Stimulated activated memory B cell treated with anti-CD40 and anti-IgM and Interleukin-4, amounts not matched to agents 10 μg/mL and 1 μg/mL and 100 μg/mL, for 72 hours (primary cell): ENCODE measurements at regions not wholly inside any gene's neighbourhood (a gene's known extent, or its start where the extent isn't known, plus 50 kb on each side); places are given as distances from the start of the nearest gene placed in this dataset.
A peak's percentile ranks its signal among the peaks of the same experiment; 100 is the strongest.

Experiments
- ATAC-seq: fragments of 150-1000 bp; cut with Tn5 transposase; 2 replicates; pipeline ENCODE4 v1.10.0; 2021
- H3K27ac Mint-ChIP-seq: one replicate; pipeline ENCODE4 v1.8.0; 2022; ENCODE audit warnings: mild to moderate bottlenecking, mixed read lengths
- H3K27me3 Mint-ChIP-seq: one replicate; pipeline ENCODE4 v1.8.0; 2022; ENCODE audit warnings: mixed read lengths
- H3K36me3 Mint-ChIP-seq: one replicate; pipeline ENCODE4 v1.8.0; 2022; ENCODE audit warnings: mixed read lengths
- H3K4me1 Mint-ChIP-seq: one replicate; pipeline ENCODE4 v1.8.0; 2022; ENCODE audit warnings: mixed read lengths
- H3K4me3 Mint-ChIP-seq: one replicate; pipeline ENCODE4 v1.8.0; 2022; ENCODE audit warnings: mild to moderate bottlenecking, moderate library complexity, mixed read lengths
- H3K9me3 Mint-ChIP-seq: one replicate; pipeline ENCODE4 v1.8.0; 2022; ENCODE audit warnings: mixed read lengths

DNA sequence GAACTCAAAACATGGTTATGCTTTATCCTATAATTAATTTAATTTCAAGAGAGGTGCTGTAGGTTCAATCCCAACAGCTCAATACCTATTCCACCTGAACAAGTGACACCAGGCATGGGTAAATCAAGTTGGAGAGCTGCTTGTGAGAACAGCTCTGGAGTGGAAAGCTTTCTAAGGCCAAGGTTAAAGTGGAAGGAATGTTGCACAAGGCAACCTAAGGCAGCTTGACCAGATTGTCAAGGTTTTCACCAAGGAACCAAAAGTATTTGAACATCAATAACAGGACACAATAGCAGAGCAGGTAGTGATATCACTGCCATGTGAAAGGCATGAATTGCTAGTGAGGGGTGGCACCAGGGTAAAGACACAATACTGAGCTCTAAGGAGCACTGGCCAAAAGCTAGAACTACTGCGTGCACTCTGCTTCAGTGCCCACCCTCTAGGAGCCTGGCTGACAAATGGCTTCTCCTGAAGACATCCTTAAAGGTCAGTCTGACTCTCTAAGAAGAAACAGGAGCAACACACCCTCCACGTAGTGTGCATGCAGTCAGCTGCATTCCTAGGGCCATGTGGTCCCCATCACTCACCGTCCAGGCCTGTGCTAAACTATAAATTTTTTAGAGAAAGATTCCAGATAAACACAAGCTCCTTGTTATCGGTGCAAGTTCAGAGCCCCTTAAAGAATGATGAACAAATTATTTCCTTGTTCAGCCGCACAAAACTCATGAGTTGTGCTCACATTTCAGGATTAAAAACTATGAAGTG, 677.7 kb upstream of the KLF4 start:
- H3K27ac Mint-ChIP-seq, result no peak overlapping the region
- ATAC-seq, result no peak

GRCh38 chr9:108166519-108166918, 677.0 kb upstream of the KLF4 start:
- no peak overlapping the region for H3K4me3 Mint-ChIP-seq
- H3K27ac Mint-ChIP-seq, result no peak overlapping the region
- H3K9me3 Mint-ChIP-seq, result peaks cover 5% of the 10 kb centered on the region

More for the DNA sequence above, 677.7 kb upstream of the KLF4 start:
- Mint-ChIP-seq H3K27me3 (peaks cover 13% of the 10 kb centered on the region), H3K9me3 (peaks cover 5% of the 10 kb centered on the region), H3K36me3 (no peaks in the 10 kb centered on the region), H3K4me1 (no peaks in the 10 kb centered on the region), H3K4me3 (no peak overlapping the region)

DNA sequence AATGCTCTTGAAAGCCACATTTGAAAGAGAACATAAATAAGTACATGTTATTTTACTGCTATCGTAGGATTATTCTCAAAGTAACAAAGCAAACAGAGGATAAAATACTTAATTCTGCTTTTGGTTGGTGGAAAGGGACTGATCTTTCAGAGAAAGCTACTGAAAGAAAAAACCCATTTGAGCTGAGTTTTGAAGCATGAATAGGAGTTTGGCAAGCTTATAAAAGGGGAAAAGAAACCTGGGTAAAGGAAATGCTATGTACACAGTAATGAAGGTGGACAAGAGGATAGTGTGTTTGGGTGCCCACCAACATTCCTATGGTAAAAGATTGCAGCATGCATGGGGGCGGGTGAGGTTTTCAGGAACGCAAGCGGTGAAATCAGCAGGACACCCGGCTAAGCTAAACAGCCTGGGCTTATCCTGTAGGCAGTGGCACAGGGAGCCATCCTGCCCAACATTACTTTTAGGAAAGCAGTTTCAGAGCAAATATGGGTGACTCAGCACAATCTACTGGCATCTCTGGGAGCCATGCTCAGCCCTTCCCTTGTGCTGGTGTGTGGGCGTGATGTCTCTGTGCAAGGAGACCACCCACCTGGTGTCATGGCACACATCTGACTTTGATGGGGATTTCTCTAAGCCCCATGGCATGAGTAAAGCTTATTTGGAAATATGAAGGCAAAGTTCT, 673.9 kb upstream of the KLF4 start:
- Mint-ChIP-seq H3K27ac (no peak overlapping the region), H3K4me3 (no peak overlapping the region), H3K4me1 (no peaks in the 10 kb centered on the region), H3K36me3 (no peaks in the 10 kb centered on the region), H3K27me3 (peaks cover 22% of the 10 kb centered on the region), H3K9me3 (peaks cover 2% of the 10 kb centered on the region)
- ATAC-seq, result no peak

More at GRCh38 chr9:108166519-108166918, 677.0 kb upstream of the KLF4 start:
- ATAC-seq, result no peak
- Mint-ChIP-seq H3K36me3 (no peaks in the 10 kb centered on the region), H3K4me1 (no peaks in the 10 kb centered on the region), H3K27me3 (peaks cover 13% of the 10 kb centered on the region)

DNA sequence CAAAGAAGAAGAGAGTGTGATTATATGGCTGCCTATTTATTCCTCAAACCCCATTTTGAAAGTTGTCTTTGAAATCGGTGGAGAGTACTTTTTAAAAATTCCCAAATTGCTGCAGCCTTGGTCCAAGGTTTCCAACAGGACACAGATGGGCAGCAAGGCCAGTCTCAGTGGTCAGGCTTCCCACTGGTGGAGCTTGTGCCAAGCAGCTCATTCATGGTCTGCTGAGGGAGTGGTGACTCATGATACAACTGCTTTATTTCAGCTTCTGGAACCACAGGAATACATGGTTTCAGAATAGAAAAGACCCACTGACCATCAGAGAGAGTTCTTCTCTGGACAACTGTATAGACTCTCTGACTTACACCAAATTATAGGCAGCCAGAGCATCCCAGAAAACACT, 673.1 kb upstream of the KLF4 start:
- Mint-ChIP-seq H3K4me1 (no peaks in the 10 kb centered on the region), H3K4me3 (no peak overlapping the region), H3K27ac (no peak overlapping the region), H3K27me3 (peaks cover 22% of the 10 kb centered on the region), H3K36me3 (no peaks in the 10 kb centered on the region), H3K9me3 (peaks cover 2% of the 10 kb centered on the region)
- no peak for ATAC-seq

DNA sequence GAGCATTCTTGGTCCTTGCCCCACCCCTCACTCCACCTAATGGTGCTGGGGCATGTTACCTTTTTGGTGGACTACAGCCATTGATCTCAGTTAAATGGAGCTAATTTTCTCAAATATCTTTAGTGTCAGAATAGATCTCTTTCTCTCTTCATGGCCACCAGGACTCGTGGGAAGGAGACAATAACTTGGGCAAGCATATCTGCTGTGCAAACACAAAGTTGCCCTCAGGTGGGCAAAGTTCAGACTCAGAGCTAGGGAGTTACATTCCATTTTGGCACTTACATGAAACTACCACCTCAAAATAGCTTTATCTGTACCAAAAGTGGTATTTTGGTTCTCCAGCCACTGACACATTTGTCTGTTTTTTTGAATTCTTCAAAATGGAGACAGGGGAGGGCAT, 671.9 kb upstream of the KLF4 start:
- no peaks in the 10 kb centered on the region for H3K36me3 Mint-ChIP-seq
- no peak overlapping the region for H3K27ac Mint-ChIP-seq
- H3K9me3 Mint-ChIP-seq, result peaks cover 2% of the 10 kb centered on the region
- ATAC-seq, result no peak
- no peaks in the 10 kb centered on the region for H3K4me1 Mint-ChIP-seq
- H3K4me3 Mint-ChIP-seq, result no peak overlapping the region
- peaks cover 21% of the 10 kb centered on the region for H3K27me3 Mint-ChIP-seq

GRCh38 chr9:108160706-108161355, 671.3 kb upstream of the KLF4 start:
- H3K4me3 Mint-ChIP-seq, result no peak overlapping the region
- H3K4me1 Mint-ChIP-seq, result no peaks in the 10 kb centered on the region
- peak; percentile 24 for ATAC-seq
- no peak overlapping the region for H3K27ac Mint-ChIP-seq
- H3K9me3 Mint-ChIP-seq, result peaks cover 2% of the 10 kb centered on the region
- H3K27me3 Mint-ChIP-seq, result peaks cover 14% of the 10 kb centered on the region
- H3K36me3 Mint-ChIP-seq, result no peaks in the 10 kb centered on the region

DNA sequence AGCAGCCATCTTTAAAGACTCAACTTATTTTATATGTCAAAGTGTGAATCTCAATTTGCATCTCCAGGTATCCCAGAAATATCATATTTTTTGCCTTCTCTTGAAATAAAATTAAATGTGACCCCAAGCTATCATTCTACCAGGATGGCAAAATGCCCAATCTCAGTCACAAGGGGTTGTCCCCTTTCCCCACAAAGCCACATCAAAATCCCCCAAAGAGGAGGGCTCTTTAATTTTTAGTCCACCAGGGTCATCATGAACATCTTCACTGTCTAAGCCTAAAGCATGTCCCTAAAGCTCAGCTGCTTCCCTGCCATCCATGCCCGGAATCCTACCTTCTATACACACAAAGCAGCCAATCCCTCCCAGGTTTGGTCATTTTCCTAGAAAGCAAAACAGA, 670.5 kb upstream of the KLF4 start:
- Mint-ChIP-seq H3K4me1 (no peaks in the 10 kb centered on the region), H3K4me3 (no peak overlapping the region), H3K36me3 (no peaks in the 10 kb centered on the region), H3K27ac (no peak overlapping the region), H3K27me3 (peaks cover 10% of the 10 kb centered on the region), H3K9me3 (peaks cover 2% of the 10 kb centered on the region)
- ATAC-seq, result no peak

GRCh38 chr9:108158236-108158995, 668.8 kb upstream of the KLF4 start:
- Mint-ChIP-seq H3K27me3 (peaks cover 10% of the 10 kb centered on the region), H3K27ac (no peak overlapping the region), H3K36me3 (no peaks in the 10 kb centered on the region), H3K9me3 (no peaks in the 10 kb centered on the region), H3K4me1 (no peaks in the 10 kb centered on the region), H3K4me3 (no peak overlapping the region)
- no peak for ATAC-seq

- Mint-ChIP-seq H3K27ac (no peak overlapping the region), H3K9me3 (no peaks in the 10 kb centered on the region), H3K4me1 (no peaks in the 10 kb centered on the region), H3K27me3 (peaks cover 10% of the 10 kb centered on the region), H3K36me3 (no peaks in the 10 kb centered on the region), H3K4me3 (no peak overlapping the region)
- no peak for ATAC-seq
Measured at GRCh38 chr9:108156270-108156998, 666.9 kb upstream of the KLF4 start.

DNA sequence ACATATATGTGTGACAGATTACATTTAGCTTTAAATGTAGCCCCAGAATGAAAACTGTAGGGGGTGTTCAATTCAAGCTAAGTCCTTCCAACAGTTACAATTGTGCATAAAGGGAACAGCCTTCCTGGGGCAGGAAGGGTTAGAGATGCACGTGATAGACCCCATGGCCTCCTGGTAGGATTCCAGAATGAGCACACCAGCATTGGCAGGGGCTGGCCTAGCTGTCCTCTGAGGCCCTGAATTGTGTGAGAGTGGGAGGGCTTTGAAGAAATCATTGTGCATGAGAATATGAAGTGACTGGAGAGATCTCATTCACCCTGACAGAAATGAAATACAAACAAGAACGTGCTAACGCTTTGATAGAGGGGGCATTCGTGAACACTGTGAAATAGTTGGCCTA, 663.8 kb upstream of the KLF4 start:
- H3K4me3 Mint-ChIP-seq, result no peak overlapping the region
- H3K36me3 Mint-ChIP-seq, result no peaks in the 10 kb centered on the region
- H3K27me3 Mint-ChIP-seq, result peaks cover under 1% of the 10 kb centered on the region

GRCh38 chr9:108150736-108151586, 661.4 kb upstream of the KLF4 start:
- Mint-ChIP-seq H3K27me3 (peaks cover 19% of the 10 kb centered on the region), H3K4me3 (no peak overlapping the region), H3K36me3 (no peaks in the 10 kb centered on the region), H3K4me1 (no peaks in the 10 kb centered on the region), H3K27ac (no peak overlapping the region), H3K9me3 (peaks cover 3% of the 10 kb centered on the region)
- no peak for ATAC-seq

More for the DNA sequence above, 663.8 kb upstream of the KLF4 start:
- Mint-ChIP-seq H3K27ac (no peak overlapping the region), H3K9me3 (no peaks in the 10 kb centered on the region), H3K4me1 (no peaks in the 10 kb centered on the region)
- ATAC-seq, result no peak

DNA sequence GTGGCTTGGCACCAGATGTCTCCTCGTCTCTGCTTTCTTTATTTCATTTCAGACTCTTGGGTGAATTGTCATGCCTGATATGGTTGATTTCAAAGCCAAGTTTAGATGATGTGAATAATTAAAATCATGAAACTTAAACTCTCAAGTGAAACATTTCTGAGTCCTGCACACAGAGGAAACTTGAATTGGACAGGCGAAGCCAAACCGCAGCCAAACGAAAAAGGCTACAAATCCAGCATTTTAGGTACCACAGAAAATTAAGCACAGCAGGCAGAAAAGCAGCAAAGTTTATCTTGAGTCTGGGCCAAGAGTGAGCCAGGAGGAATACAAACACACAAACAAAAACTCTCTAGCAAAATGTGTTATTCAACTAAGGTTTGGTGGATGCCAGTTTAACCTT, 659.8 kb upstream of the KLF4 start:
- Mint-ChIP-seq H3K4me3 (no peak overlapping the region), H3K27me3 (peaks cover 19% of the 10 kb centered on the region), H3K27ac (no peak overlapping the region)

GRCh38 chr9:108142504-108143201, 653.1 kb upstream of the KLF4 start:
- H3K9me3 Mint-ChIP-seq, result peaks cover 10% of the 10 kb centered on the region
- ATAC-seq, result peak; percentile 36
- H3K36me3 Mint-ChIP-seq, result no peaks in the 10 kb centered on the region
- no peak overlapping the region for H3K4me3 Mint-ChIP-seq
- no peak overlapping the region for H3K27ac Mint-ChIP-seq
- no peaks in the 10 kb centered on the region for H3K4me1 Mint-ChIP-seq
- peaks cover 18% of the 10 kb centered on the region for H3K27me3 Mint-ChIP-seq

More for the DNA sequence above, 659.8 kb upstream of the KLF4 start:
- ATAC-seq, result no peak
- Mint-ChIP-seq H3K36me3 (no peaks in the 10 kb centered on the region), H3K4me1 (no peaks in the 10 kb centered on the region), H3K9me3 (peaks cover 10% of the 10 kb centered on the region)
